ENCODE measurements at regions not wholly inside any gene's neighbourhood (a gene's known extent, or its start where the extent isn't known, plus 50 kb on each side); places are given as distances from the start of the nearest gene placed in this dataset.
A peak's percentile ranks its signal among the peaks of the same experiment; 100 is the strongest.

- H3K4me1 ChIP-seq: no peaks in the 10 kb centered on the region
Measured at GRCh38 chr5:5658889-5659465, 236.5 kb downstream of the ICE1 start.

GRCh38 chr5:5658226-5658625 is 235.7 kb downstream of the ICE1 start:
- no peaks in the 10 kb centered on the region for H3K9me3 ChIP-seq
- ATAC-seq (peak; percentile 94), DNase-seq (no peak)
- no peak overlapping the region for H3K27ac ChIP-seq
- no peaks in the 10 kb centered on the region for H3K27me3 ChIP-seq
- H3K4me1 ChIP-seq: no peaks in the 10 kb centered on the region
- no peaks in the 10 kb centered on the region for H3K36me3 ChIP-seq
- intact Hi-C loops (cut with DNase I): no loop called here
- no peak for TF ChIP-seq CTCF (IDR thresholded peaks at IDR 0.05)
- no peak overlapping the region for H3K4me3 ChIP-seq

More at GRCh38 chr5:5658889-5659465, 236.5 kb downstream of the ICE1 start:
- Histone ChIP-seq H3K9me3 (no peaks in the 10 kb centered on the region), H3K36me3 (no peaks in the 10 kb centered on the region), H3K27ac (no peak overlapping the region), H3K4me3 (no peak overlapping the region), H3K27me3 (no peaks in the 10 kb centered on the region)
- DNase-seq (no peak), ATAC-seq (peak; percentile 48)
- no peak for TF ChIP-seq CTCF (IDR thresholded peaks at IDR 0.05)
- intact Hi-C loops (cut with DNase I): no loop called here

- intact Hi-C loops (cut with DNase I): no loop called here
- TF ChIP-seq CTCF (IDR thresholded peaks at IDR 0.05): no peak
- H3K4me1 ChIP-seq: no peaks in the 10 kb centered on the region
- no peaks in the 10 kb centered on the region for H3K36me3 ChIP-seq
- no peaks in the 10 kb centered on the region for H3K9me3 ChIP-seq
- DNase-seq: no peak
- no peak overlapping the region for H3K4me3 ChIP-seq
- no peak overlapping the region for H3K27ac ChIP-seq
- ATAC-seq: no peak
- no peaks in the 10 kb centered on the region for H3K27me3 ChIP-seq
Measured at GRCh38 chr5:5652181-5652580, 229.7 kb downstream of the ICE1 start.

GRCh38 chr5:5650949-5651348 is 228.5 kb downstream of the ICE1 start:
- H3K27ac ChIP-seq: no peak overlapping the region
- intact Hi-C loops (cut with DNase I): no loop called here
- ATAC-seq (no peak), DNase-seq (no peak)
- no peaks in the 10 kb centered on the region for H3K27me3 ChIP-seq
- no peaks in the 10 kb centered on the region for H3K36me3 ChIP-seq
- H3K9me3 ChIP-seq: no peaks in the 10 kb centered on the region
- no peak overlapping the region for H3K4me3 ChIP-seq
- TF ChIP-seq CTCF (IDR thresholded peaks at IDR 0.05): no peak
- H3K4me1 ChIP-seq: no peaks in the 10 kb centered on the region

- DNase-seq (no peak), ATAC-seq (no peak)
- Histone ChIP-seq H3K27ac (no peak overlapping the region), H3K36me3 (no peaks in the 10 kb centered on the region), H3K4me1 (no peaks in the 10 kb centered on the region), H3K4me3 (no peak overlapping the region), H3K27me3 (no peaks in the 10 kb centered on the region), H3K9me3 (no peaks in the 10 kb centered on the region)
- intact Hi-C loops (cut with DNase I): no loop called here
- TF ChIP-seq CTCF (IDR thresholded peaks at IDR 0.05): no peak
Measured at GRCh38 chr5:5650242-5650641, 227.8 kb downstream of the ICE1 start.

- no peak for TF ChIP-seq CTCF (IDR thresholded peaks at IDR 0.05)
- DNase-seq (no peak), ATAC-seq (no peak)
- H3K27me3 ChIP-seq: no peaks in the 10 kb centered on the region
- no peaks in the 10 kb centered on the region for H3K9me3 ChIP-seq
- H3K4me3 ChIP-seq: no peak overlapping the region
- H3K36me3 ChIP-seq: no peaks in the 10 kb centered on the region
- no peaks in the 10 kb centered on the region for H3K4me1 ChIP-seq
- no peak overlapping the region for H3K27ac ChIP-seq
- intact Hi-C loops (cut with DNase I): no loop called here
Measured at GRCh38 chr5:5649641-5650040, 227.2 kb downstream of the ICE1 start.
